ENCODE measurements at regions not wholly inside any gene's neighbourhood (a gene's known extent, or its start where the extent isn't known, plus 50 kb on each side); places are given as distances from the start of the nearest gene placed in this dataset.
"Not testable (repeated sequence)": the region's sequence is repeated elsewhere in the genome, so short reads cannot be mapped to it uniquely, and the experiment has no call there.

DNA sequence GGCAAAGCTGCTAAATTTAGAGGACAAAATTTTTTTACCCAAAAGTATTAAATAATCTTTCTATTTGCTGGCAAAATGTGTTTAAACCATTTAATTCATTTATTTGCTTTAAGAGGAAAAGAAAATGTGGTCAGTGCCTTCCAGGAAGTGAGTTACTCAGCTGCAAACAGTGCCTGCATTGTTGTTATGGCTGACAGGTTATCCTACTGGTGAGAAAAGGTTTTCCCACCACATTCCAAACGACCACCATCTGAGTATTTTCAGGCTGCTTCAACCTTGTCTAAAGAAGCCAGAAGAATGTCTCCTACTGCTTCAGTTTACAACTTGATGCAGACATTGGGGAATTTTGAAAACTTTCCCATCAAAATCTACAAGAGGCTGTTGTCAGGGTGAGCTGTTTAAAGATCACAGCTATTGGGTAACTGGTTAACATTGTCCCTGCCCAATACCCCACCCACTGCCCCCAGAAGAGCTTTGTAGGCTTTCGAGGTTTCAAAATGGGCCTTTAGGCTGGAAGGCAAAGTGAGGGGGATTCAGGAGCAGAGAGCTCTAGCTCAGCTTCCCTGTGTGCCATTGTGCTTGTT lies 461.3 kb upstream of the FANCL start:
- no peak overlapping the region for H3K4me3 ChIP-seq (ENCODE audit: control insufficient read depth, low read depth, low read length)
- TF ChIP-seq, protein P1, sequence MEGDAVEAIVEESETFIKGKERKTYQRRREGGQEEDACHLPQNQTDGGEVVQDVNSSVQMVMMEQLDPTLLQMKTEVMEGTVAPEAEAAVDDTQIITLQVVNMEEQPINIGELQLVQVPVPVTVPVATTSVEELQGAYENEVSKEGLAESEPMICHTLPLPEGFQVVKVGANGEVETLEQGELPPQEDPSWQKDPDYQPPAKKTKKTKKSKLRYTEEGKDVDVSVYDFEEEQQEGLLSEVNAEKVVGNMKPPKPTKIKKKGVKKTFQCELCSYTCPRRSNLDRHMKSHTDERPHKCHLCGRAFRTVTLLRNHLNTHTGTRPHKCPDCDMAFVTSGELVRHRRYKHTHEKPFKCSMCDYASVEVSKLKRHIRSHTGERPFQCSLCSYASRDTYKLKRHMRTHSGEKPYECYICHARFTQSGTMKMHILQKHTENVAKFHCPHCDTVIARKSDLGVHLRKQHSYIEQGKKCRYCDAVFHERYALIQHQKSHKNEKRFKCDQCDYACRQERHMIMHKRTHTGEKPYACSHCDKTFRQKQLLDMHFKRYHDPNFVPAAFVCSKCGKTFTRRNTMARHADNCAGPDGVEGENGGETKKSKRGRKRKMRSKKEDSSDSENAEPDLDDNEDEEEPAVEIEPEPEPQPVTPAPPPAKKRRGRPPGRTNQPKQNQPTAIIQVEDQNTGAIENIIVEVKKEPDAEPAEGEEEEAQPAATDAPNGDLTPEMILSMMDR (conservative IDR thresholded peaks at IDR 0.05; ENCODE audit: control insufficient read depth, insufficient read depth, low read depth, low read length), result no peak
- DNase-seq (ENCODE audit: low read depth), result no peak

DNA sequence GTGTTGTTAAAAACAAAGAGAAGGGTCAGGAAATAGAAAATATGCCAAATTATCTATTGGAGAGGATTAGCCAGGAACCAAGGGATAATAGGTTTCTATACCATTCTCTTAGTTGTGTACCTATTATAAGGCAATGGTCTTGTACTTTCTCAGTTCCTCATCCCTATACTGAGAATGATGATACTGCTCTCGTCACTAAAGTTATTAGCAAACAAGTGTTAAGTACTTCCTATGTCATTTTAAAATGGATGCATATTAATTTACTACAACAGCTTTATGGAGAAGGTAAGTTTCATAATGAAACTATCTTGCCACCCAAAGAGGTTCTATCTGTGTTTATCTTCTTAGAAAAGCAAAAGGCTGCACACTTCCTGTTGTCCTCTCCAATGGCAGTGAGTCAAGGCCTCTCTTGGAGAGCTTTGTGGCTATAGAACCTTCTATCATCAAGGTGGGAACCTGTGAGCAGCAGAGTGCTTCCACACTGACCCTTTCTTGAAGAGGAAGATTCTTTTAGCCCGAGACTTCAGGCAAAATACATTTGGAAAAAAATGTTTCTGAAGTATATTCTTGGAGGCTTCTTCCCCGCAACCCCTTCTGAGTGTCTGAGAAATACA lies 460.7 kb upstream of the FANCL start:
- TF ChIP-seq, protein P1 (conservative IDR thresholded peaks at IDR 0.05; ENCODE audit: control insufficient read depth, insufficient read depth, low read depth, low read length), result no peak
- no peak overlapping the region for H3K4me3 ChIP-seq (ENCODE audit: control insufficient read depth, low read depth, low read length)
- no peak for DNase-seq (ENCODE audit: low read depth)

DNA sequence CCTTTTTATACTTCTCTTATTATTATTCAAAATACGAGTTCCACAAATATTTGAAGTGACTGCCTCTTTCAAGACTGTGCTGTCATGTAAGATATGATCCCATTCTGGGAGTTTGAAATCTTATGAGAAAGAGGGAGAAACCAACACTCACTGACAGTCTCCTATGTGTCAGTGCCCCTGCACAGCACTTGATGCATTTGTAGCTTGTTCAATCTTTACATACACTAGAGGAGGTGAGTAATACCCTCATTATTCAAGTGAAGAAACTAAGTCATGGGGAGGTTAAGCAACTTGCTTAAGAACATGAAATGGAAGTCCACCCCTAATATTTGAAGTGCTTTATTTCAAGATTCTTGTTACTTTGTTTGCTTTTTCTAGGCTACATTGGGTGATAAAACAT lies 459.5 kb upstream of the FANCL start:
- DNase-seq (ENCODE audit: low read depth), result no peak
- TF ChIP-seq, protein P1 (conservative IDR thresholded peaks at IDR 0.05; ENCODE audit: control insufficient read depth, insufficient read depth, low read depth, low read length), result no peak
- no peak overlapping the region for H3K4me3 ChIP-seq (ENCODE audit: control insufficient read depth, low read depth, low read length)

DNA sequence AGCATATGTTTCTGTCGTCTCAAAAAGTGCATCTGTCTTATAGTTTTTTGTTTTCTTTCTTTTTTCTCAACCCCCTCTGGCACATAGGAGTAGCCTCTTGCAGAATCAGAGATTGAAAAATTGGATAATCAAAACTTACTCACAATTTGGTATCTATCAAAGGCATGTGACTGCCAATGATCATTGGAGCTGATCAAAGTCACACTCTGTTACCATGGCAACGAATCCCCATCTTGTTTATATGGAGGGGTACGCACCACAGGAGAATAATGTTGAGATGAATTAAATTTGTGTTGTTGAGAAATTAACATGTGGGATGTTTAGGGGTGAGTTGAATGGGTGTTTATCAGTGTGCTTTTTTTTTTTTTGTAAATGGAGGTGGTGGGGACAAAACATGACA lies 458.3 kb upstream of the FANCL start:
- no peak overlapping the region for H3K4me3 ChIP-seq (ENCODE audit: control insufficient read depth, low read depth, low read length)
- no peak for DNase-seq (ENCODE audit: low read depth)
- TF ChIP-seq, protein P1 (conservative IDR thresholded peaks at IDR 0.05; ENCODE audit: control insufficient read depth, insufficient read depth, low read depth, low read length), result no peak

DNA sequence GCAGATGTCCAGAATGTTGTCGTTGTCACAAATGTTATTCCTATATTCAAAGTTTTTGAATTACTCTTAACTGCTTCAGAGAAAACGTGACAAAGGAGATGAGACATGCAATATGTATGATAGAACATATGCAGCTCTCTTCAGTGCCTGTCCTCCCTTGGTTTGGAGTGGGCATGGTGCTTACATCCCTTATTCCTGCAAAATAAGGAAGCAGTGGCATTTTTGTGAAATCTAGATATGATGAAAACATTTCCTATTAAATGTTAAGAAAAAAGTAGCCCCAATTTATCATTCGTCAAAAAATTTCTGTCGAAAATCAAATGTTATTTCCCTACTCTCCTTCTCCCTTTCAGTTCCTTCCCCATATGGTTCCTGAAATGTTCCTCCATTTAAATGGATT lies 457.5 kb upstream of the FANCL start:
- TF ChIP-seq, protein P1 (conservative IDR thresholded peaks at IDR 0.05; ENCODE audit: control insufficient read depth, insufficient read depth, low read depth, low read length), result no peak
- H3K4me3 ChIP-seq (ENCODE audit: control insufficient read depth, low read depth, low read length), result no peak overlapping the region
- DNase-seq (ENCODE audit: low read depth), result no peak

DNA sequence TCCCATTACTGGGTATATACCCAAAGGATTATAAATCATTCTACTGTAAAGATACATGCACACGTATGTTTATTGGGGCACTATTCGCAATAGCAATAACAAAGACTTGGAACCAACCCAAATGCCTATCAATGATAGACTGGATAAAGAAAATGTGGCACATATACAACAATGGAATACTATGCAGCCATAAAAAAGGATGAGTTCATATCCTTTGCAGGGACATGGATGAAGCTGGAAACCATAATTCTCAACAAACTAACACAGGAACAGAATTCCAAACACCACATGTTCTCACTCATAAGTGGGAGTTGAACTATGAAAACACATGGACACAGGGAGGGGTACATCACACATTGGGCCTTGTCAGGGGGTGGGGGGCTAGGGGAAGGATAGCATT lies 453.0 kb upstream of the FANCL start:
- not testable (repeated sequence) for DNase-seq (ENCODE audit: low read depth); H3K4me3 ChIP-seq (ENCODE audit: control insufficient read depth, low read depth, low read length)

DNA sequence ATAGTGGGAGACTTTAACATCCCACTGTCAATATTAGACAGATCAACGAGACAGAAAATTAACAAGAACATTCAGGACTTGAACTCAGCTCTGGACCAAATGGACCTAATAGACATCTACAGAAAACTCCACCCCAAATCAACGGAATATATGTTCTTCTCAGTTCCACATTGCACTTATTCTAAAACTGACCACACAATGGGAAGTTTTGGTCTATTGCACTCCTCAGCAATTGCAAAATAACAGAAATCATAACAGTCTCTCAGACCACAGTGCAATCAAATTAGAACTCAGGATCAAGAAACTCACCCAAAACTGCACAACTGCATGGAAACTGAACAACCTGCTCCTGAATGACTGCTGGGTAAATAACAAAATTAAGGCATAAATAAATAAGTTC lies 449.9 kb upstream of the FANCL start:
- H3K4me3 ChIP-seq (ENCODE audit: control insufficient read depth, low read depth, low read length); DNase-seq (ENCODE audit: low read depth): not testable (repeated sequence)

DNA sequence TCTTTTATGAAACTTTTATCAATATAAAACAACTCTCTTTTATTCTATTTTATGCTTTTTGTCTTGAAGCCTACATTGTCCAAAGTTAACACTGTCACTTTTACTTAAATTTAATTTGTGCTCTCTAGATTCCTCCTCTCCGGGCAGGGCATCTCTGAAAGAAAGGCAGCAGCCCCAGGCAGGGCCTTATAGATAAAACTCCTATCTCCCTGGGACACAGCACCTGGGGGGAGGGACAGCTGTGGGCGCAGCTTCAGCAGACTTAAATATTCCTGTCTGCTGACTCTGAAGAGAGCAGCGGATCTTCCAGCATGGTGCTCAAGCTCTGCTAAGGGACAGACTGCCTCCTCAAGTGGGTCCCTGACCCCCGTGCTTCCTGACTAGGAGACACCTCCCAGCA lies 447.7 kb upstream of the FANCL start:
- DNase-seq (ENCODE audit: low read depth), result no peak
- no peak overlapping the region for H3K4me3 ChIP-seq (ENCODE audit: control insufficient read depth, low read depth, low read length)
- TF ChIP-seq, protein P1 (conservative IDR thresholded peaks at IDR 0.05; ENCODE audit: control insufficient read depth, insufficient read depth, low read depth, low read length), result no peak
